ENCODE measurements at regions not wholly inside any gene's neighbourhood (a gene's known extent, or its start where the extent isn't known, plus 50 kb on each side); places are given as distances from the start of the nearest gene placed in this dataset.

DNA sequence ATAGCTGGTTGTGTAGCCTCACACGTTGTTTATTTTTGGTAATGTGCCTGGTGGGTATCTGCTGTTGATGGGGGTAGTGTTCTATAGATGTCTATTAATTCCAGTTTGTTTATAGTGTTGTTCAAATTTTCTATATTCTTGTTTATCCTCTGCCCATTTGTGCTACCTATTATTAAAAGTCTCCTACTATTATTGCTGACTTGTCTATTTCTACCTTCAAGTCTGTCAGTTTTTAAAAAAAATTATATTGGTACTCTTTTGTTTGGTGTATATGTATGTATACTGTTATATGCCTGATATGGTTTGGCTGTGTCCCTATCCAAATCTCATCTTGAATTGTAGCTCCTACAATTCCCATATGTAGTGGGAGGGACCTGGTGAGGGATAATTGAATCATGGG is 578.6 kb downstream of the PCDH7 start:
- no peaks in the 10 kb centered on the region for H3K27me3 ChIP-seq (ENCODE audit: insufficient read depth, low read length)
- H3K9me2 ChIP-seq (ENCODE audit: low read depth, low read length): no peaks in the 10 kb centered on the region
- no peaks in the 10 kb centered on the region for H4K20me1 ChIP-seq (ENCODE audit: insufficient read depth, low read length)
- H3K9me3 ChIP-seq (ENCODE audit: low read length): no peaks in the 10 kb centered on the region
- no peaks in the 10 kb centered on the region for H3K36me3 ChIP-seq (ENCODE audit: insufficient read depth, low read length)
- H3K4me1 ChIP-seq (ENCODE audit: insufficient read depth, low read length, severe bottlenecking): no peaks in the 10 kb centered on the region
- H3K79me2 ChIP-seq (ENCODE audit: insufficient read depth, low read length): no peaks in the 10 kb centered on the region
- TF ChIP-seq, protein P1, sequence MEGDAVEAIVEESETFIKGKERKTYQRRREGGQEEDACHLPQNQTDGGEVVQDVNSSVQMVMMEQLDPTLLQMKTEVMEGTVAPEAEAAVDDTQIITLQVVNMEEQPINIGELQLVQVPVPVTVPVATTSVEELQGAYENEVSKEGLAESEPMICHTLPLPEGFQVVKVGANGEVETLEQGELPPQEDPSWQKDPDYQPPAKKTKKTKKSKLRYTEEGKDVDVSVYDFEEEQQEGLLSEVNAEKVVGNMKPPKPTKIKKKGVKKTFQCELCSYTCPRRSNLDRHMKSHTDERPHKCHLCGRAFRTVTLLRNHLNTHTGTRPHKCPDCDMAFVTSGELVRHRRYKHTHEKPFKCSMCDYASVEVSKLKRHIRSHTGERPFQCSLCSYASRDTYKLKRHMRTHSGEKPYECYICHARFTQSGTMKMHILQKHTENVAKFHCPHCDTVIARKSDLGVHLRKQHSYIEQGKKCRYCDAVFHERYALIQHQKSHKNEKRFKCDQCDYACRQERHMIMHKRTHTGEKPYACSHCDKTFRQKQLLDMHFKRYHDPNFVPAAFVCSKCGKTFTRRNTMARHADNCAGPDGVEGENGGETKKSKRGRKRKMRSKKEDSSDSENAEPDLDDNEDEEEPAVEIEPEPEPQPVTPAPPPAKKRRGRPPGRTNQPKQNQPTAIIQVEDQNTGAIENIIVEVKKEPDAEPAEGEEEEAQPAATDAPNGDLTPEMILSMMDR (IDR thresholded peaks at IDR 0.05; ENCODE audit: low read length): no peak
- no peak for TF ChIP-seq EZH2 (IDR thresholded peaks at IDR 0.05; ENCODE audit: borderline replicate concordance, low read length)
- no peaks in the 10 kb centered on the region for H3F3A ChIP-seq (ENCODE audit: insufficient read depth, low read length)
- H2AFZ ChIP-seq (ENCODE audit: low read length): no peak overlapping the region
- no peak overlapping the region for H3K27ac ChIP-seq (ENCODE audit: low read depth, low read length, poor library complexity, severe bottlenecking)
- H3K4me3 ChIP-seq (ENCODE audit: low read depth, low read length, poor library complexity, severe bottlenecking): no peak overlapping the region
- H3K4me2 ChIP-seq (ENCODE audit: low read length): no peak overlapping the region
- no peak overlapping the region for H3K9ac ChIP-seq (ENCODE audit: low read length)

GRCh38 chr4:31307029-31307428 is 586.9 kb downstream of the PCDH7 start:
- no peak for TF ChIP-seq EZH2 (IDR thresholded peaks at IDR 0.05; ENCODE audit: borderline replicate concordance, low read length)
- TF ChIP-seq, protein P1 (IDR thresholded peaks at IDR 0.05; ENCODE audit: low read length): no peak
- Histone ChIP-seq H3K4me1 (ENCODE audit: insufficient read depth, low read length, severe bottlenecking) (no peaks in the 10 kb centered on the region), H2AFZ (ENCODE audit: low read length) (no peak overlapping the region), H3K9me3 (ENCODE audit: low read length) (no peaks in the 10 kb centered on the region), H3K36me3 (ENCODE audit: insufficient read depth, low read length) (no peaks in the 10 kb centered on the region), H3K4me3 (ENCODE audit: low read depth, low read length, poor library complexity, severe bottlenecking) (no peak overlapping the region), H3K27me3 (ENCODE audit: insufficient read depth, low read length) (no peaks in the 10 kb centered on the region), H4K20me1 (ENCODE audit: insufficient read depth, low read length) (no peaks in the 10 kb centered on the region), H3K27ac (ENCODE audit: low read depth, low read length, poor library complexity, severe bottlenecking) (no peak overlapping the region), H3K9ac (ENCODE audit: low read length) (no peak overlapping the region), H3K79me2 (ENCODE audit: insufficient read depth, low read length) (no peaks in the 10 kb centered on the region), H3K9me2 (ENCODE audit: low read depth, low read length) (no peaks in the 10 kb centered on the region), H3F3A (ENCODE audit: insufficient read depth, low read length) (no peaks in the 10 kb centered on the region), H3K4me2 (ENCODE audit: low read length) (no peak overlapping the region)

DNA sequence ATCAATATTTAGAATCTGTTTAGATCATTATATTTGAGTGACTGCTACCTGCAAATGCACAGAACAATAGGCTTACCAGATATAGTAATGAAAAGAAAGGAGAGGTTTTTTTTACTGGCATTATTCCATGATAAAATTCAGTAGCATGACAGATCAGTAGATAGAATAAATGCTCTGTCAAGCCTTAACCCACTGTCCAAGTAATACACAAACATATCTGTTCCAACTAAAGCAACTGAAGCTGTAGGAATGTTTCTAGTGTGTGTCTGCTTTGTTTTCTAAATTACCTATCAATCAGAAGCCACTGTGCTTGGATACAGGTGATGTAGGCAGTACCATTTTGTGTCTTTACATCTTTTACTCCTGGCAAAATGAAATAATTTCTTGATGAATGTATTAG is 604.6 kb downstream of the PCDH7 start:
- Histone ChIP-seq H3K4me3 (ENCODE audit: low read depth, low read length, poor library complexity, severe bottlenecking) (no peak overlapping the region), H3K9me3 (ENCODE audit: low read length) (no peaks in the 10 kb centered on the region), H3K79me2 (ENCODE audit: insufficient read depth, low read length) (no peaks in the 10 kb centered on the region), H3K4me1 (ENCODE audit: insufficient read depth, low read length, severe bottlenecking) (no peaks in the 10 kb centered on the region), H3F3A (ENCODE audit: insufficient read depth, low read length) (no peaks in the 10 kb centered on the region), H3K27ac (ENCODE audit: low read depth, low read length, poor library complexity, severe bottlenecking) (no peak overlapping the region), H3K27me3 (ENCODE audit: insufficient read depth, low read length) (no peaks in the 10 kb centered on the region), H4K20me1 (ENCODE audit: insufficient read depth, low read length) (no peaks in the 10 kb centered on the region), H2AFZ (ENCODE audit: low read length) (no peak overlapping the region), H3K4me2 (ENCODE audit: low read length) (no peak overlapping the region), H3K36me3 (ENCODE audit: insufficient read depth, low read length) (no peaks in the 10 kb centered on the region), H3K9ac (ENCODE audit: low read length) (no peak overlapping the region), H3K9me2 (ENCODE audit: low read depth, low read length) (no peaks in the 10 kb centered on the region)
- TF ChIP-seq, protein P1 (IDR thresholded peaks at IDR 0.05; ENCODE audit: low read length): no peak
- TF ChIP-seq EZH2 (IDR thresholded peaks at IDR 0.05; ENCODE audit: borderline replicate concordance, low read length): no peak

Data from OCI-LY1 (cell line).